ENCODE measurements at regions not wholly inside any gene's neighbourhood (a gene's known extent, or its start where the extent isn't known, plus 50 kb on each side); places are given as distances from the start of the nearest gene placed in this dataset.

DNA sequence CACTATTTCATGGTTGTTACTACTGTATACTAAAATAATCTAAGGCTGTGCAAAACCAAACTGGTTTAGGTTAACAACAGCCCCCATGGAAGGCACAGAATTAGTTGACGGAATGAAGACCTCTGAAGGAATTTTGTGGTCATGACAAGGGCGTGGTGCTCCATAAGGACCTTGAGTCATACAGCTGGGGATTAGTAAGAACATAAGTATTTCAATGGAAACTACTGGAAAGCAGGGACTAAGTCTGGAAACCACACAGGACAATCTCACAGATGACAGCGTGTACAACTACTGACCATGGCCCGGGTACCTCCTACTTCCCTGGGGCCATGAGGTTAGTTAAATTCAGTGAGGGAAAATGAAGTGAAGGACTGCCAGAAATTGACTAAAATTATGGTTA, 98.5 kb upstream of the PLEKHA5 start:
- Histone ChIP-seq H3K27ac (ENCODE audit: low read depth in 1 of 2, low read length in 2 of 2) (no peak overlapping the region), H3K27me3 (ENCODE audit: control insufficient read depth in 1 of 2, insufficient read depth in 2 of 2, low read length in 2 of 2) (no peaks in the 10 kb centered on the region), H3K9me3 (ENCODE audit: control insufficient read depth in 1 of 2, insufficient read depth in 1 of 2, low read length in 2 of 2) (peaks cover 0 to 5% of the 10 kb centered on the region in 2 experiments), H3K4me1 (ENCODE audit: insufficient read depth, low read length) (no peaks in the 10 kb centered on the region), H3K36me3 (ENCODE audit: insufficient read depth, low read length) (no peaks in the 10 kb centered on the region), H3K4me3 (ENCODE audit: low read length) (no peak overlapping the region)
- H3K27me3 Mint-ChIP-seq: peaks cover 5% of the 10 kb centered on the region
- H3K4me1 Mint-ChIP-seq (ENCODE audit: low read depth): no peaks in the 10 kb centered on the region
- peaks cover 9% of the 10 kb centered on the region for H3K9me3 Mint-ChIP-seq
- CTCF ChIA-PET: no interaction called here
- intact Hi-C loops (cut with DNase I, micrococcal nuclease): no loop called here
- H3K36me3 Mint-ChIP-seq (ENCODE audit: low read depth): no peaks in the 10 kb centered on the region
- no peak overlapping the region for H3K27ac Mint-ChIP-seq
- ATAC-seq (ENCODE audit: poor library complexity) (no peak), DNase-seq (no peak)
- no peak overlapping the region for H3K4me3 Mint-ChIP-seq
- POLR2A ChIA-PET: no interaction called here
- TF ChIP-seq, protein P1, sequence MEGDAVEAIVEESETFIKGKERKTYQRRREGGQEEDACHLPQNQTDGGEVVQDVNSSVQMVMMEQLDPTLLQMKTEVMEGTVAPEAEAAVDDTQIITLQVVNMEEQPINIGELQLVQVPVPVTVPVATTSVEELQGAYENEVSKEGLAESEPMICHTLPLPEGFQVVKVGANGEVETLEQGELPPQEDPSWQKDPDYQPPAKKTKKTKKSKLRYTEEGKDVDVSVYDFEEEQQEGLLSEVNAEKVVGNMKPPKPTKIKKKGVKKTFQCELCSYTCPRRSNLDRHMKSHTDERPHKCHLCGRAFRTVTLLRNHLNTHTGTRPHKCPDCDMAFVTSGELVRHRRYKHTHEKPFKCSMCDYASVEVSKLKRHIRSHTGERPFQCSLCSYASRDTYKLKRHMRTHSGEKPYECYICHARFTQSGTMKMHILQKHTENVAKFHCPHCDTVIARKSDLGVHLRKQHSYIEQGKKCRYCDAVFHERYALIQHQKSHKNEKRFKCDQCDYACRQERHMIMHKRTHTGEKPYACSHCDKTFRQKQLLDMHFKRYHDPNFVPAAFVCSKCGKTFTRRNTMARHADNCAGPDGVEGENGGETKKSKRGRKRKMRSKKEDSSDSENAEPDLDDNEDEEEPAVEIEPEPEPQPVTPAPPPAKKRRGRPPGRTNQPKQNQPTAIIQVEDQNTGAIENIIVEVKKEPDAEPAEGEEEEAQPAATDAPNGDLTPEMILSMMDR (IDR thresholded peaks at IDR 0.05): no peak

DNA sequence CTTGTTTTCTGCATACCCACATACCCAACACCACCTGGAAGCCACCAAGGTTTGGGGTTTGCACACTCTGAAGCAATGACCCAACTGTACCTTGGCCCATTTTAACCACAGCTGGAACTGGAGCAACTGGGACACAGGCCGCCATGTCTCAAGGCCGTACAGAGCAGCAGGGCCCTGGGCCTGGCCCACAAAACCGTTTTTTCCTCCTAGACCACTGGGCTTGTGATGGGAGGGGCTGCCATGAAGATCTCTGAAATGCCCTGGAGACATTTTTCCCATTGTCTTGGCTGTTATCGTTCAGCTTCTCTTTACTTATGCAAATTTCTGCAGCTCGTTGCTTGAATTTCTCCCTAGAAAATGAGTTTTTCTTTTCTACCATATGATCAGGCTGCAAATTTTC, 96.7 kb upstream of the PLEKHA5 start:
- no peaks in the 10 kb centered on the region for H3K36me3 ChIP-seq (ENCODE audit: insufficient read depth, low read length)

DNA sequence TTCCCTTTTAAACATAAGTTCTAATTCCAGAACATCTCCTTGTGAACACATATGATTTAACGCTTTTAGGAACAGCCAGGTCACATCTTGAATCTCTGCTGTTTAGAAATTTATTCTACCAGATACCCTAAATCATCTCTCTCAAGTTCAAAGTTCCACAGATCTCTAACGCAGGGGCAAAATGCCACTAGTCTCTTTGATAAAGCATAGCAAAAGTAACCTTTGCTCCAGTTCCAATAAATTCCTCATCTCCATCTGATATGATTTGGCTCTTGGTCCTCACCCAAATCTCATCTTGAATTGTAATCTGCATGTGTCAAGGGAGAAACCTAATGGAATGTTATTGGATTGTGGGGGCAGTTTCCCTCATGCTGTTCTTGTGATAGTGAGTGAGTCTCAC, 96.3 kb upstream of the PLEKHA5 start:
- Histone ChIP-seq H3K4me1 (ENCODE audit: insufficient read depth, low read length) (no peaks in the 10 kb centered on the region), H3K9me3 (ENCODE audit: control insufficient read depth in 1 of 2, insufficient read depth in 1 of 2, low read length in 2 of 2) (peaks cover 0 to 5% of the 10 kb centered on the region in 2 experiments), H3K4me3 (ENCODE audit: low read length) (no peak overlapping the region), H3K27me3 (ENCODE audit: control insufficient read depth in 1 of 2, insufficient read depth in 2 of 2, low read length in 2 of 2) (no peaks in the 10 kb centered on the region), H3K27ac (ENCODE audit: low read depth in 1 of 2, low read length in 2 of 2) (no peak overlapping the region), H3K36me3 (ENCODE audit: insufficient read depth, low read length) (no peaks in the 10 kb centered on the region)
- ATAC-seq (ENCODE audit: poor library complexity) (no peak), DNase-seq (no peak)
- intact Hi-C loops (cut with DNase I, micrococcal nuclease): no loop called here
- Mint-ChIP-seq H3K27ac (no peak overlapping the region), H3K27me3 (peaks cover 11% of the 10 kb centered on the region), H3K4me3 (no peak overlapping the region), H3K36me3 (ENCODE audit: low read depth) (no peaks in the 10 kb centered on the region), H3K4me1 (ENCODE audit: low read depth) (no peaks in the 10 kb centered on the region), H3K9me3 (peaks cover 9% of the 10 kb centered on the region)
- ChIA-PET CTCF (no interaction called here), POLR2A (no interaction called here)
- TF ChIP-seq, protein P1 (IDR thresholded peaks at IDR 0.05): no peak

More for the DNA sequence above, 96.7 kb upstream of the PLEKHA5 start:
- H3K4me3 Mint-ChIP-seq: no peak overlapping the region
- Histone ChIP-seq H3K27ac (ENCODE audit: low read depth in 1 of 2, low read length in 2 of 2) (no peak overlapping the region), H3K4me3 (ENCODE audit: low read length) (no peak overlapping the region), H3K4me1 (ENCODE audit: insufficient read depth, low read length) (no peaks in the 10 kb centered on the region), H3K9me3 (ENCODE audit: control insufficient read depth in 1 of 2, insufficient read depth in 1 of 2, low read length in 2 of 2) (peaks cover 0 to 5% of the 10 kb centered on the region in 2 experiments), H3K27me3 (ENCODE audit: control insufficient read depth in 1 of 2, insufficient read depth in 2 of 2, low read length in 2 of 2) (no peaks in the 10 kb centered on the region)
- TF ChIP-seq, protein P1 (IDR thresholded peaks at IDR 0.05): no peak
- ChIA-PET CTCF (no interaction called here), POLR2A (no interaction called here)
- intact Hi-C loops (cut with DNase I, micrococcal nuclease): no loop called here
- no peak for ATAC-seq (ENCODE audit: poor library complexity)
- peaks cover 9% of the 10 kb centered on the region for H3K9me3 Mint-ChIP-seq
- peaks cover 11% of the 10 kb centered on the region for H3K27me3 Mint-ChIP-seq
- H3K4me1 Mint-ChIP-seq (ENCODE audit: low read depth): no peaks in the 10 kb centered on the region
- no peak overlapping the region for H3K27ac Mint-ChIP-seq
- no peaks in the 10 kb centered on the region for H3K36me3 Mint-ChIP-seq (ENCODE audit: low read depth)
- no peak for DNase-seq
